K562 (cell line): ENCODE measurements at regions not wholly inside any gene's neighbourhood (a gene's known extent, or its start where the extent isn't known, plus 50 kb on each side); places are given as distances from the start of the nearest gene placed in this dataset.

Experiments used
- BCLAF1 ChIP-seq, 2 experiments: fragments of 450-650 bp in 1 of 2; IDR thresholded peaks; 2 replicates each; pipeline ENCODE4 v1.6.1; 2011 to 2017; ENCODE audit warnings: low read depth in 2 of 2, antibody characterized with exemption in 1 of 2, borderline replicate concordance in 1 of 2, low read length in 1 of 2, mild to moderate bottlenecking in 1 of 2, mixed read lengths in 1 of 2; ENCODE audit not compliant: control insufficient read depth in 1 of 2
- CBFB ChIP-seq: sonication (generic); formaldehyde crosslinking; IDR thresholded peaks from 2 replicates; pipeline ENCODE4 v1.4.0; 2020; ENCODE audit warnings: mild to moderate bottlenecking, missing genetic modification reagents
- ELF2 ChIP-seq: fragments of 250-450 bp; sonication (Bioruptor Pico); IDR thresholded peaks from 2 replicates; pipeline ENCODE4 v1.5.0; 2021; ENCODE audit warnings: mild to moderate bottlenecking
- GTF2F1 ChIP-seq: IDR thresholded peaks from 2 replicates; pipeline ENCODE4 v1.6.1; 2011; ENCODE audit warnings: low read depth, low read length, improper control_type of control experiment
- MEF2D ChIP-seq: conservative IDR thresholded peaks from 2 replicates; pipeline ENCODE4 v1.6.1; 2016; ENCODE audit warnings: low read depth, missing genetic modification characterization, missing compliant biosample characterization
- MTA3 ChIP-seq: fragments of 450-650 bp; formaldehyde crosslinking; IDR thresholded peaks from 2 replicates; pipeline ENCODE4 v1.6.1; 2017; ENCODE audit warnings: mild to moderate bottlenecking, borderline replicate concordance
- POLR2A ChIP-seq: fragments of 450-650 bp; conservative IDR thresholded peaks from 2 replicates; pipeline ENCODE4 v1.6.1; 2016
- POLR2AphosphoS5 ChIP-seq: IDR thresholded peaks from 2 replicates; pipeline ENCODE4 v1.6.1; 2011; ENCODE audit warnings: mild to moderate bottlenecking, low read depth, low read length, moderate library complexity; ENCODE audit not compliant: control insufficient read depth, insufficient read depth
- SPI1 ChIP-seq: IDR thresholded peaks from 2 replicates; pipeline ENCODE4 v1.6.1; 2011; ENCODE audit warnings: low read depth, low read length, control low read depth, borderline replicate concordance
- TCF7L2 ChIP-seq: fragments of 150-350 bp; IDR thresholded peaks from 2 replicates; pipeline ENCODE4 v1.6.1; 2016; ENCODE audit warnings: low read depth, mild to moderate bottlenecking, low read length, moderate library complexity
- ZBTB7A ChIP-seq: IDR thresholded peaks from 2 replicates; pipeline ENCODE4 v1.6.1; 2011; ENCODE audit warnings: low read depth, mild to moderate bottlenecking, low read length, moderate library complexity, borderline replicate concordance; ENCODE audit not compliant: control insufficient read depth
- ZNF232 ChIP-seq: sonication (generic); formaldehyde crosslinking; IDR thresholded peaks from 2 replicates; pipeline ENCODE4 v1.8.0; 2022; ENCODE audit warnings: mild to moderate bottlenecking, missing genetic modification reagents
- TF ChIP-seq, protein P1 (sequence below), 2 experiments: fragments of 450-650 bp; IDR thresholded peaks; 2 replicates each; pipeline ENCODE4 v1.6.1; 2016; ENCODE audit warnings: mild to moderate bottlenecking in 2 of 2, borderline replicate concordance in 1 of 2, low read depth in 1 of 2, moderate library complexity in 1 of 2
- TF ChIP-seq, protein P2 (sequence below), 3 experiments: IDR thresholded peaks in 2 of 3; conservative IDR thresholded peaks in 1 of 3; 2 replicates each; pipeline ENCODE4 v1.5.1; 2011 to 2012; ENCODE audit warnings: low read length in 3 of 3, mild to moderate bottlenecking in 3 of 3, control low read depth in 2 of 3, improper control_type of control experiment in 1 of 3, inconsistent platforms in 1 of 3, low read depth in 1 of 3, mixed read lengths in 1 of 3, moderate library complexity in 1 of 3; ENCODE audit not compliant: insufficient read depth in 2 of 3

- TF ChIP-seq BCLAF1 (IDR thresholded peaks at IDR 0.05; ENCODE audit: borderline replicate concordance in 1 of 2, control insufficient read depth in 1 of 2, low read depth in 2 of 2, low read length in 1 of 2) (no peak), ZNF232 (CRISPR knock-in tag) (no peak), ELF2 (CRISPR knock-in tag) (no peak), TCF7L2 (no peak), ZBTB7A (no peak), POLR2AphosphoS5 (no peak), MEF2D (tag) (no peak), MTA3 (no peak), CBFB (CRISPR knock-in tag) (no peak), POLR2A (no peak), GTF2F1 (no peak), SPI1 (no peak)
- TF ChIP-seq, protein P1, sequence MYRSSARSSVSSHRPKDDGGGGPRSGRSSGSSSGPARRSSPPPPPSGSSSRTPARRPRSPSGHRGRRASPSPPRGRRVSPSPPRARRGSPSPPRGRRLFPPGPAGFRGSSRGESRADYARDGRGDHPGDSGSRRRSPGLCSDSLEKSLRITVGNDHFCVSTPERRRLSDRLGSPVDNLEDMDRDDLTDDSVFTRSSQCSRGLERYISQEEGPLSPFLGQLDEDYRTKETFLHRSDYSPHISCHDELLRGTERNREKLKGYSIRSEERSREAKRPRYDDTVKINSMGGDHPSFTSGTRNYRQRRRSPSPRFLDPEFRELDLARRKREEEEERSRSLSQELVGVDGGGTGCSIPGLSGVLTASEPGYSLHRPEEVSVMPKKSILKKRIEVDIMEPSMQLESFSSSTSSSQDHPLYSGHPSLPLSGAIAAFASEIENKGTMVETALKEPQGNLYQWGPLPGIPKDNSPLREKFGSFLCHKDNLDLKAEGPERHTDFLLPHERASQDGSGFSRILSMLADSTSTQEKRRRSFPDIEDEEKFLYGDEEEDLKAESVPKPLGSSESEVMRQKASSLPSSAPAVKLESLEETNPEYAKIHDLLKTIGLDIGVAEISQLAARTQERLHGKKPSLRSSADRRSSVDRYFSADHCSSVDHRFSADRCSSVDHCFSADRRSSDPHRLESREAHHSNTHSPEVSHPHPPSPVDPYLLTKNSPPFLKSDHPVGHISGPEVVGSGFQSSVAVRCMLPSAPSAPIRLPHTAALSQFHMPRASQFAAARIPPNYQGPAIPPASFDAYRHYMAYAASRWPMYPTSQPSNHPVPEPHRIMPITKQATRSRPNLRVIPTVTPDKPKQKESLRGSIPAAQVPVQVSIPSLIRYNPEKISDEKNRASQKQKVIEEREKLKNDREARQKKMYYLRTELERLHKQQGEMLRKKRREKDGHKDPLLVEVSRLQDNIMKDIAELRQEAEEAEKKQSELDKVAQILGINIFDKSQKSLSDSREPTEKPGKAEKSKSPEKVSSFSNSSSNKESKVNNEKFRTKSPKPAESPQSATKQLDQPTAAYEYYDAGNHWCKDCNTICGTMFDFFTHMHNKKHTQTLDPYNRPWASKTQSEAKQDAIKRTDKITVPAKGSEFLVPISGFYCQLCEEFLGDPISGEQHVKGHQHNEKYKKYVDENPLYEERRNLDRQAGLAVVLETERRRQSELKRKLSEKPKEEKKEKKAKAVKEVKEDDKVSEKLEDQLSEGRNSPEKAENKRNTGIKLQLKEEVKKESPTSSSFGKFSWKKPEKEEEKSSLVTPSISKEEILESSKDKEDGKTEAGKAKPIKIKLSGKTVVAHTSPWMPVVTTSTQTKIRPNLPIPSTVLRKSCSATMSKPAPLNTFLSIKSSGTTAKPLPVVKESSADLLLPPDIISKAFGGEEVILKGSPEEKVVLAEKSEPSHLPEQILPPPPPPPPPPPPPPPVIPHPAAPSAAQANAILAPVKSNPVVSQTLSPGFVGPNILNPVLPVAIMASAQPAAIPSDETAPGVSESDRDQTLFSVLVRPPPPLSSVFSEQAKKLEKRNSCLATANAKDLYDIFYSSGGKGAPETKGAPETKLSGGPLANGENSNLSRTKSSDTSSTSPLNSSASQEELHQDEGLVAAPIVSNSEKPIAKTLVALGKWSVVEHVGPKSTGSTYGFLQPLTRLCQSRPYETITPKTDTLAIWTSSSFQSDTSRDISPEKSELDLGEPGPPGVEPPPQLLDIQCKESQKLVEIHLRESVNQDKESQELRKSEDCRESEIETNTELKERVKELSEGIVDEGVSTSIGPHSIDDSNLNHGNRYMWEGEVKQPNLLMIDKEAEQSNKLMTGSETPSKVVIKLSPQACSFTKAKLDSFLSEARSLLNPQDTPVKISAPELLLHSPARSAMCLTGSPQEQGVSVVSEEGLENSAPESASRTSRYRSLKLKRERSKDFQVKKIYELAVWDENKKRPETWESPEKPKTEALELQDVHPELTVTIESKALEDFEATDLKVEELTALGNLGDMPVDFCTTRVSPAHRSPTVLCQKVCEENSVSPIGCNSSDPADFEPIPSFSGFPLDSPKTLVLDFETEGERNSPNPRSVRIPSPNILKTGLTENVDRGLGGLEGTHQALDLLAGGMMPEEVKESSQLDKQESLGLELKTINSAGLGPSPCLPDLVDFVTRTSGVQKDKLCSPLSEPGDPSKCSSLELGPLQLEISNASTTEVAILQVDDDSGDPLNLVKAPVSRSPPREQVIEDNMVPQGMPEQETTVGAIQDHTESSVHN (IDR thresholded peaks at IDR 0.05; ENCODE audit: borderline replicate concordance in 1 of 2, low read depth in 1 of 2), result no peak
- TF ChIP-seq, protein P2, sequence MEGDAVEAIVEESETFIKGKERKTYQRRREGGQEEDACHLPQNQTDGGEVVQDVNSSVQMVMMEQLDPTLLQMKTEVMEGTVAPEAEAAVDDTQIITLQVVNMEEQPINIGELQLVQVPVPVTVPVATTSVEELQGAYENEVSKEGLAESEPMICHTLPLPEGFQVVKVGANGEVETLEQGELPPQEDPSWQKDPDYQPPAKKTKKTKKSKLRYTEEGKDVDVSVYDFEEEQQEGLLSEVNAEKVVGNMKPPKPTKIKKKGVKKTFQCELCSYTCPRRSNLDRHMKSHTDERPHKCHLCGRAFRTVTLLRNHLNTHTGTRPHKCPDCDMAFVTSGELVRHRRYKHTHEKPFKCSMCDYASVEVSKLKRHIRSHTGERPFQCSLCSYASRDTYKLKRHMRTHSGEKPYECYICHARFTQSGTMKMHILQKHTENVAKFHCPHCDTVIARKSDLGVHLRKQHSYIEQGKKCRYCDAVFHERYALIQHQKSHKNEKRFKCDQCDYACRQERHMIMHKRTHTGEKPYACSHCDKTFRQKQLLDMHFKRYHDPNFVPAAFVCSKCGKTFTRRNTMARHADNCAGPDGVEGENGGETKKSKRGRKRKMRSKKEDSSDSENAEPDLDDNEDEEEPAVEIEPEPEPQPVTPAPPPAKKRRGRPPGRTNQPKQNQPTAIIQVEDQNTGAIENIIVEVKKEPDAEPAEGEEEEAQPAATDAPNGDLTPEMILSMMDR (IDR thresholded peaks at IDR 0.05 in 2 of 3, conservative IDR thresholded peaks at IDR 0.05 in 1 of 3; ENCODE audit: insufficient read depth in 2 of 3, low read depth in 1 of 3, low read length in 3 of 3), result no peak
Measured at GRCh38 chr4:41865306-41865980, 69.8 kb upstream of the TMEM33 start.
